GM12878 (cell line): ENCODE measurements at regions not wholly inside any gene's neighbourhood (a gene's known extent, or its start where the extent isn't known, plus 50 kb on each side); places are given as distances from the start of the nearest gene placed in this dataset.

ENCODE experiments used
- ATAC-seq: fragments of 200-7000 bp; cut with Tn5 transposase; 3 replicates; pipeline ENCODE4 v1.9.1; 2020; ENCODE audit warnings: mild to moderate bottlenecking, moderate library complexity
- BruUV-seq: library from RNA; stranded (reverse); fragments of 400-500 nt; replicated peaks from 2 replicates; lab custom pipeline; 2021; lab: Mats Ljungman, UMichigan
- CTCF ChIA-PET: fragments of 300-600 bp; sonication (Branson Sonifier 250); formaldehyde crosslinking; extraction: SDS; loops from one replicate; lab custom pipeline; 2021; ENCODE audit warnings: inconsistent platforms; lab: Yijun Ruan, JAX
- POLR2A ChIA-PET: fragments of 350-600 bp; formaldehyde crosslinking; extraction: SDS; loops from one replicate; lab custom pipeline; 2021; ENCODE audit warnings: inconsistent platforms; lab: Charles Lee
- RAD21 ChIA-PET: fragments of 300-600 bp; sonication (Branson Sonifier 250); formaldehyde crosslinking; loops from one replicate; lab custom pipeline; 2023; ENCODE audit warnings: antibody characterized with exemption; ENCODE audit not compliant: unreplicated experiment; lab: Charles Lee
- SMC1A ChIA-PET: fragments of 300-600 bp; sonication (Branson Sonifier 250); formaldehyde crosslinking; loops from one replicate; lab custom pipeline; 2023; ENCODE audit not compliant: unreplicated experiment, uncharacterized antibody; lab: Charles Lee
- DNase-seq: peaks from one replicate; pipeline ENCODE4 v3.0.0-alpha.2; 2011; ENCODE audit warnings: low read depth, low spot score
- FAIRE-seq: peaks from 3 replicates; lab custom pipeline; 2011; peaks lifted over from hg19 to GRCh38; lab: Jason Lieb, UNC
- H2AFZ ChIP-seq: 2 replicates; pipeline ENCODE4 v1.6.0; 2011; ENCODE audit warnings: low read depth, low read length, control low read depth; ENCODE audit not compliant: control insufficient read depth
- H3K27ac ChIP-seq: 2 replicates; pipeline ENCODE4 v1.5.1; 2011; ENCODE audit warnings: control low read depth; ENCODE audit not compliant: control insufficient read depth, insufficient read depth
- H3K27me3 ChIP-seq, 2 experiments: replicated peaks in 1 of 2; 2 replicates each; pipeline versions ENCODE4 v1.6.0 to v1.6.1; 2011; ENCODE audit warnings: low read length in 1 of 2; ENCODE audit not compliant: control insufficient read depth in 2 of 2, insufficient read depth in 2 of 2
- H3K36me3 ChIP-seq, 2 experiments: 2 replicates each; pipeline ENCODE4 v1.5.1; 2011; ENCODE audit warnings: low read length in 1 of 2; ENCODE audit not compliant: control insufficient read depth in 2 of 2, insufficient read depth in 2 of 2
- H3K4me1 ChIP-seq: 2 replicates; pipeline ENCODE4 v1.6.1; 2011; ENCODE audit warnings: mild to moderate bottlenecking, low read length, moderate library complexity, mixed read lengths; ENCODE audit not compliant: control insufficient read depth, insufficient read depth
- H3K4me2 ChIP-seq: 2 replicates; pipeline ENCODE4 v1.6.0; 2011; ENCODE audit warnings: control low read depth; ENCODE audit not compliant: control insufficient read depth, insufficient read depth
- H3K4me3 ChIP-seq: fragments of 200-600 bp; sonication (generic); 2 replicates; pipeline ENCODE4 v1.5.1; 2016
- H3K79me2 ChIP-seq: 2 replicates; pipeline ENCODE4 v1.6.0; 2011; ENCODE audit warnings: low read length; ENCODE audit not compliant: control insufficient read depth, insufficient read depth
- H3K9ac ChIP-seq: 2 replicates; pipeline ENCODE4 v1.8.0; 2011; ENCODE audit warnings: low read length, control low read depth, mixed read lengths; ENCODE audit not compliant: control insufficient read depth, insufficient read depth
- H3K9me3 ChIP-seq: replicated peaks from 3 replicates; pipeline ENCODE4 v1.5.1; 2011; ENCODE audit warnings: mild to moderate bottlenecking, low read length; ENCODE audit not compliant: control insufficient read depth, insufficient read depth
- H4K20me1 ChIP-seq: 2 replicates; pipeline ENCODE4 v1.6.0; 2011; ENCODE audit not compliant: control insufficient read depth, insufficient read depth
- BCL11A ChIP-seq: IDR thresholded peaks from 2 replicates; pipeline ENCODE4 v1.6.1; 2011; ENCODE audit warnings: low read depth, low read length
- BMI1 ChIP-seq: fragments of 450-650 bp; IDR thresholded peaks from 2 replicates; pipeline ENCODE4 v1.6.1; 2016; ENCODE audit warnings: mild to moderate bottlenecking, moderate library complexity, borderline replicate concordance
- CBFB ChIP-seq: IDR thresholded peaks from 2 replicates; pipeline ENCODE4 v1.6.1; 2016; ENCODE audit warnings: antibody characterized with exemption, low read depth
- CREB1 ChIP-seq: IDR thresholded peaks from 2 replicates; pipeline ENCODE4 v1.6.1; 2012; ENCODE audit warnings: low read depth, mild to moderate bottlenecking, inconsistent platforms
- ETV6 ChIP-seq, 2 experiments: fragments of 450-650 bp in 1 of 2; IDR thresholded peaks in 1 of 2; conservative IDR thresholded peaks in 1 of 2; 2 replicates each; pipeline ENCODE4 v1.6.1; 2014; ENCODE audit warnings: antibody characterized with exemption in 1 of 2, borderline replicate concordance in 1 of 2, low read depth in 1 of 2, mild to moderate bottlenecking in 1 of 2, moderate library complexity in 1 of 2
- LARP7 ChIP-seq: fragments of 450-650 bp; IDR thresholded peaks from 2 replicates; pipeline ENCODE4 v1.6.1; 2017; ENCODE audit warnings: mild to moderate bottlenecking
- MEF2B ChIP-seq: fragments of 450-650 bp; IDR thresholded peaks from 2 replicates; pipeline ENCODE4 v1.6.1; 2018; ENCODE audit warnings: mild to moderate bottlenecking, moderate library complexity; ENCODE audit not compliant: partially characterized antibody, poor library complexity, severe bottlenecking
- MYB ChIP-seq: fragments of 150-350 bp; IDR thresholded peaks from 2 replicates; pipeline ENCODE4 v1.6.1; 2014; ENCODE audit warnings: mild to moderate bottlenecking, low read depth, low read length, borderline replicate concordance
- NBN ChIP-seq: fragments of 450-650 bp; IDR thresholded peaks from 2 replicates; pipeline ENCODE4 v1.6.1; 2016
- NFYB ChIP-seq: IDR thresholded peaks from 2 replicates; pipeline ENCODE4 v1.6.1; 2011; ENCODE audit warnings: low read depth, mild to moderate bottlenecking, low read length, improper control_type of control experiment, moderate library complexity; ENCODE audit not compliant: insufficient read depth
- PAX5 ChIP-seq: IDR thresholded peaks from 2 replicates; pipeline ENCODE4 v1.6.1; 2011; ENCODE audit warnings: low read depth, low read length, borderline replicate concordance
- POU2F2 ChIP-seq: IDR thresholded peaks from 3 replicates; pipeline ENCODE4 v1.6.1; 2011; ENCODE audit warnings: low read depth, mild to moderate bottlenecking, low read length, borderline replicate concordance
- SREBF1 ChIP-seq: IDR thresholded peaks from 2 replicates; pipeline ENCODE4 v1.6.1; 2012; ENCODE audit warnings: mild to moderate bottlenecking, low read length
- TCF3 ChIP-seq: IDR thresholded peaks from 2 replicates; pipeline ENCODE4 v1.6.1; 2012; ENCODE audit warnings: low read depth, mild to moderate bottlenecking, low read length, borderline replicate concordance; ENCODE audit not compliant: insufficient read depth
- ZBED1 ChIP-seq: IDR thresholded peaks from 2 replicates; pipeline ENCODE4 v1.6.1; 2016; ENCODE audit warnings: borderline replicate concordance
- ZNF622 ChIP-seq: fragments of 450-650 bp; IDR thresholded peaks from 2 replicates; pipeline ENCODE4 v1.6.1; 2017; ENCODE audit warnings: mild to moderate bottlenecking, inconsistent platforms
- ZZZ3 ChIP-seq: IDR thresholded peaks from 2 replicates; pipeline ENCODE4 v1.6.1; 2011; ENCODE audit warnings: low read depth; ENCODE audit not compliant: control insufficient read depth, insufficient read length
- WGBS: methylation state at CpG from one replicate; pipeline ENCODE4 v1.1.6; 2016; ENCODE audit warnings: low lambda C conversion rate; ENCODE audit not compliant: insufficient replicate concordance, insufficient coverage; ENCODE audit errors: missing lambda C conversion rate; 5-methylcytosine and 5-hydroxymethylcytosine counted together
- in situ Hi-C: fragments of 300-500 bp; cut with MboI; formaldehyde crosslinking; loops from 9 replicates; pipeline ENCODE4 v1.14.3; 2018; ENCODE audit warnings: mixed read lengths
- intact Hi-C: fragments of 100-400 bp; cut with micrococcal nuclease; formaldehyde crosslinking; loops from one replicate; pipeline ENCODE4 v1.14.2; 2022; ENCODE audit not compliant: unreplicated experiment
- TF ChIP-seq, protein P1 (sequence below): fragments of 450-650 bp; IDR thresholded peaks from 2 replicates; pipeline ENCODE4 v1.6.1; 2017; ENCODE audit warnings: antibody characterized with exemption, mild to moderate bottlenecking, moderate library complexity
- TF ChIP-seq, protein P2 (sequence below): fragments of 450-650 bp; IDR thresholded peaks from 2 replicates; pipeline ENCODE4 v1.6.1; 2016; ENCODE audit warnings: mild to moderate bottlenecking

DNA sequence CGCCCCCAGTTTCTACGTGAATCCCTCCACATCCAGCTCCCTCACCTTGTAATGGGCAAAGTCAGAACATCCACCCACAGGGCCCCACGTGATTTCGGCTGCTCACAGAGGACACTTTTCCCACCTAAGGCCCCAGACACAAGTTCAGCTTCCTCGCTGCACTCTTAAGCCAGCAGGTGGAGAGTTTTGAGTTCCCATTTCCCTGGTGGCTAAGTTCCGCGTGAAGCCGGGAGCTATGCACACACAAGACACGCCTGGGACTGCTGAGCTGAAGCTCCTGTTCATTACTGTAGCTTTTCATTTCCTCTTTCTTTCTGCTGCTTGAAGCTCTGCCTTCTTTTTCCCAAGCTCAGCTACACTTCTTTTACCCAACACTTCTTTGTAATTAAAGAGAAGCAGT lies 273.8 kb downstream of the NPIPA8 start:
- no peaks in the 10 kb centered on the region; a peak in 1 of 4 replicates for H3K27me3 ChIP-seq
- H4K20me1 ChIP-seq, result no peaks in the 10 kb centered on the region
- H3K79me2 ChIP-seq, result no peaks in the 10 kb centered on the region
- H3K4me1 ChIP-seq, result no peaks in the 10 kb centered on the region
- ChIA-PET POLR2A (no interaction called here), RAD21 (no interaction called here), SMC1A (interaction anchor here (0.9 kb wide), 1 partner anchor 121 kb away, joined by 3 read pairs; no protein-coding TSS in a partner anchor), CTCF (no interaction called here)
- no peaks in the 10 kb centered on the region for H3K9me3 ChIP-seq
- H3K36me3 ChIP-seq, result no peaks in the 10 kb centered on the region
- in situ Hi-C loops (no loop called here), intact Hi-C loops (no loop called here)
- no peak overlapping the region for H3K27ac ChIP-seq
- no peak overlapping the region for H3K4me3 ChIP-seq
- DNase-seq (no peak), ATAC-seq (no peak), FAIRE-seq (no peak)
- no peak overlapping the region for H2AFZ ChIP-seq
- no peak overlapping the region for H3K4me2 ChIP-seq
- H3K9ac ChIP-seq, result no peak overlapping the region
- TF ChIP-seq LARP7 (no peak), PAX5 (no peak), CREB1 (no peak), NBN (no peak), ZNF622 (no peak), BMI1 (no peak), SREBF1 (no peak), MEF2B (no peak), ZBED1 (no peak), NFYB (no peak), POU2F2 (no peak), MYB (no peak), ETV6 (conservative IDR thresholded peaks at IDR 0.05 in 1 of 2, IDR thresholded peaks at IDR 0.05 in 1 of 2; ENCODE audit: borderline replicate concordance in 1 of 2, low read depth in 1 of 2) (no peak), CBFB (no peak), TCF3 (no peak), ZZZ3 (no peak), BCL11A (no peak)
- TF ChIP-seq, protein P1, sequence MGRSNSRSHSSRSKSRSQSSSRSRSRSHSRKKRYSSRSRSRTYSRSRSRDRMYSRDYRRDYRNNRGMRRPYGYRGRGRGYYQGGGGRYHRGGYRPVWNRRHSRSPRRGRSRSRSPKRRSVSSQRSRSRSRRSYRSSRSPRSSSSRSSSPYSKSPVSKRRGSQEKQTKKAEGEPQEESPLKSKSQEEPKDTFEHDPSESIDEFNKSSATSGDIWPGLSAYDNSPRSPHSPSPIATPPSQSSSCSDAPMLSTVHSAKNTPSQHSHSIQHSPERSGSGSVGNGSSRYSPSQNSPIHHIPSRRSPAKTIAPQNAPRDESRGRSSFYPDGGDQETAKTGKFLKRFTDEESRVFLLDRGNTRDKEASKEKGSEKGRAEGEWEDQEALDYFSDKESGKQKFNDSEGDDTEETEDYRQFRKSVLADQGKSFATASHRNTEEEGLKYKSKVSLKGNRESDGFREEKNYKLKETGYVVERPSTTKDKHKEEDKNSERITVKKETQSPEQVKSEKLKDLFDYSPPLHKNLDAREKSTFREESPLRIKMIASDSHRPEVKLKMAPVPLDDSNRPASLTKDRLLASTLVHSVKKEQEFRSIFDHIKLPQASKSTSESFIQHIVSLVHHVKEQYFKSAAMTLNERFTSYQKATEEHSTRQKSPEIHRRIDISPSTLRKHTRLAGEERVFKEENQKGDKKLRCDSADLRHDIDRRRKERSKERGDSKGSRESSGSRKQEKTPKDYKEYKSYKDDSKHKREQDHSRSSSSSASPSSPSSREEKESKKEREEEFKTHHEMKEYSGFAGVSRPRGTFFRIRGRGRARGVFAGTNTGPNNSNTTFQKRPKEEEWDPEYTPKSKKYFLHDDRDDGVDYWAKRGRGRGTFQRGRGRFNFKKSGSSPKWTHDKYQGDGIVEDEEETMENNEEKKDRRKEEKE, result no peak
- TF ChIP-seq, protein P2, sequence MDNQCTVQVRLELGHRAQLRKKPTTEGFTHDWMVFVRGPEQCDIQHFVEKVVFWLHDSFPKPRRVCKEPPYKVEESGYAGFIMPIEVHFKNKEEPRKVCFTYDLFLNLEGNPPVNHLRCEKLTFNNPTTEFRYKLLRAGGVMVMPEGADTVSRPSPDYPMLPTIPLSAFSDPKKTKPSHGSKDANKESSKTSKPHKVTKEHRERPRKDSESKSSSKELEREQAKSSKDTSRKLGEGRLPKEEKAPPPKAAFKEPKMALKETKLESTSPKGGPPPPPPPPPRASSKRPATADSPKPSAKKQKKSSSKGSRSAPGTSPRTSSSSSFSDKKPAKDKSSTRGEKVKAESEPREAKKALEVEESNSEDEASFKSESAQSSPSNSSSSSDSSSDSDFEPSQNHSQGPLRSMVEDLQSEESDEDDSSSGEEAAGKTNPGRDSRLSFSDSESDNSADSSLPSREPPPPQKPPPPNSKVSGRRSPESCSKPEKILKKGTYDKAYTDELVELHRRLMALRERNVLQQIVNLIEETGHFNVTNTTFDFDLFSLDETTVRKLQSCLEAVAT, result no peak
- BruUV-seq, result no TSS peak
- 39% methylated on average over 9 of the region's 9 CpGs for WGBS
